GM18909 (cell line): ENCODE measurements at regions not wholly inside any gene's neighbourhood (a gene's known extent, or its start where the extent isn't known, plus 50 kb on each side); places are given as distances from the start of the nearest gene placed in this dataset.
"Not testable (repeated sequence)": the region's sequence is repeated elsewhere in the genome, so short reads cannot be mapped to it uniquely, and the experiment has no call there.

Source experiments
- ATAC-seq: cut with Tn5 transposase; IDR thresholded peaks from one replicate; pipeline ENCODE4 v1.9.1; 2021; ENCODE audit warnings: mild to moderate bottlenecking; ENCODE audit not compliant: unreplicated experiment, poor library complexity

DNA sequence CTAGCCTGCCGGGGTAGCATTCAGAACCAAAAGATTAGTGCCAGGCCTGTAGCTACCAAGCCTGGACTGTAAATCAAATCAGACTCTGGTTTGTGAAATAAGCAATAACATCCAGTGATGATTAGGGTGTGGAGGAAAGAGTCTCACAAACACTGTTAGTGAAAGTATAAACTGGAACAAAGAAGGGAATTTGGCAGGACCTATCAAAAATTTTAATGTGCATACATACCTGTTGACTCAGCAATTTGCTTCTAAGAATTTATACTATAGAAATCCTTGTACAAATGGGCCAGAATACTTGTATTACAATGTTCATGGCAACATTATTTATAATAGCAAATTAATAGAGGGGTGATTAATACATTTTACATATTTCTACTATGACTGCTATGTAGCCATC is 109.8 kb upstream of the WARS2 start:
- ATAC-seq, result no peak

DNA sequence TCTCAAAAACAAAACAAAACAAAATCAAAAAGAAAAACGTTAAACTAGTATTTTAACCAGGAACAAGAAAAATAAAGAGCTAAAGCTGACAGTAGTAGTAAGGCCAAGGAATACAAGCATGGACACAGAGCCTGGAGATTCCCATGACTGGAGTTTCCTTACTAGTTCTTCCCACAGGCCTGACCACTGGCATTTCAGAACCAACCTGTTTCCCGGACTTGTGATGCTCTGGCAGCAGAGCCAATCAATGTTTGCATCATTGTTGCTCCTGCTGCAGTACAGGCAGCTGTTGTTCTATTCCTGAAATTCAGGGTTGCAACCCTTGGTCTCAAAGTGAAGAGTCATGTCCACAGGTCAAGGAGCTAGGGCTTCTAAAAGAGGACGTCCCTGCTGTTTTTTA is 111.3 kb upstream of the WARS2 start:
- ATAC-seq, result no peak

DNA sequence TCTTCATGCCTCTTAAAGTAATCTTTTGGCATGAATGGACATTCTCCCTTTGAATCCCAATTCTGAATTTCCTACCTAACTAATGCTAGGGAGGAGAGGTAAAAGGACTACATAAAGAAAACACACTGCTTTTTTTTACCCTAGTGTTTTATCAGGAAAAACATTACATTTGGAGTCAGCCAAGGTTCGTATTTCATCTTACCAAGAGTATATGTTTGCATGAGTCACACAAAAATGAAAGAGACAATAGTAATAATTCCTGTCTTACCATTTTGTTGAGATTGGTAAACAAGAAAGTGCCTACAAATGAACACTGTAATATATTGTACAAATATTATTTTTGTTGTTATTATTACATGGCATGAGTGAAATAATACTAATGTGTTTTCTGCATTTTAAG is 112.9 kb upstream of the WARS2 start:
- ATAC-seq, result no peak

DNA sequence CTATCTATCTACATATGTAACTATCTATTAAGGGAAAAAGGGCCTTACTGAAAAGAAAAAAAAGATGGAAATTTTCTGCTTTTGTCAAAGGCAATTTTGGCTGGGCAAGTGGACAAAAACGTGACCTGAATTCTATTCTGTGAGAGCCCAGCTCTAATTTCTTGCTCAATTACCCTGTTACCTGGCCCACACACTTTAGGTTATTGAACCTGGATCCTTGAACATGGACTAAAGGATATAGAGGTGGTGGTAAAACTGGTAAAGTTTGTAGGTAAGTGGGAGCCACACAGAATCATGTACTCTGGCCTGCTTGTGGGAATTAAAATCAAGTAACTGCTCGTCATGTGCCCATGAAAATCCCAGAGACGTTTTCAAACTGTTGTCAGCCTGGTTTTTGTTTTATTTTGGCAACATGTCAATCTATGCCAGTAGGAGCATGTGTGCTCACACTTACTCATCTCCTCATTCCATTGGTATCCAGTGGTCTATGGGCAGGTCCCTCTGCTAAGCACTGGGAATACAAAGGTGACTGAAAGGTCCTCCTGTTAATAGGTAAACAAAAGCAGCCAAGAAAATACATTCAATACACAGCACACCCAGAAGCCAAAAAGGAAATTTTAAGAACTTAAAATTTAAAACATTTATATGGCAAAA is 113.7 kb upstream of the WARS2 start:
- ATAC-seq, result no peak

DNA sequence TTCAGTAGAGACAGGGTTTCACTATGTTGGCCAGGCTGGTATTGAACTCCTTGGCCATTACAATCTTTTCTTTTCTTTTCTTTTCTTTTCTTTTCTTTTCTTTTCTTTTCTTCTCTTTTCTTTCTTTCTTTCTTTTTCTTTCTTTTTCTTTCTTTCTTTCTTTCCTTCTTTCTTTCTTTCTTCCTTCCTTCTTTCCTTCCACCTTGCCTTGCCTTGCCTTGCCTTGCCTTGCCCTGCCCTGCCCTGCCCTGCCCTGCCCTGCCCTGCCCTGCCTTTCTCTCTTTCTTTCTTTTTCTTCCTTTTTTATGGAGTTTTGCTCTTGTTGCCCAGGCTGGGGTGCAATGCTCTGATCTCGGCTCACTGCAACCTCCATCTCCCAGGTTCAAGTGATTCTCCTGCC is 112.5 kb upstream of the HAO2 start:
- not testable (repeated sequence) for ATAC-seq

DNA sequence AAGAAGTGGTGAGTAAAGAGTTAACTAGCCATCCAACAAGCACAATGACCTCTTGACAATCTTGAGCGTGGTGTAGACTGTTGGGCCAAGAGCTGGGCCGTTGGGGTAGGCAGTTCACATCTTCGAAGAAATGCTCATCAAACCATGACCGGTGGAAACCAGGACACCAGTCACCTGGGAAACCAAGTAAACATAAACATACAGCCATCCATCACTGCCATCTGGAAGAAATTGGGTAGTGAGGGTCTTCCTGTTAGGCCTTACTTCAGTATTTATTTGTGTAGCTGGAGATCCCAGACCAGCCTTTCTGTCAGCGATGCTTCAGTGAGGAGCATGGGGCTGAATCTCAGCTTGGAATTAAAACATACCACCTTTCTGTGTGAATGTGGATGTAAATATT is 108.1 kb upstream of the HAO2 start:
- no peak for ATAC-seq

DNA sequence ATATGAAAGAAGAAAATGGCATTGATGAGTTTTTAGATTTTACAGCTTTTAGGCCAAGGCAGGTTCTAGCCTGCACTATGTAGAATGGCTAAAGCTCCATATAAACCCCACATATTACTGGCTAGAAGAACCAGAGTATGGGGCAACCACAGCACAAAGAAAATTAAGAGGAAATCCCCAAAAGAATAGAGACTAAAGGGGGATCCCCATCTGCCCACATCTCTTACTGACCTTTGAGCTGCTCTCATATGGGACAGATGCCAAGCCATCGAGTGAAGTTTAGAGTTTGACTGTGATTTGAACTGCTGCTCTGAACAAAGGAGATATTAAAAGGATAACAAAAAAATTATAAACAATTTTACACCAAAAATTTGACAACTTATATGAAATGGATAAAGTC is 102.2 kb upstream of the HAO2 start:
- ATAC-seq, result peak; percentile 94

DNA sequence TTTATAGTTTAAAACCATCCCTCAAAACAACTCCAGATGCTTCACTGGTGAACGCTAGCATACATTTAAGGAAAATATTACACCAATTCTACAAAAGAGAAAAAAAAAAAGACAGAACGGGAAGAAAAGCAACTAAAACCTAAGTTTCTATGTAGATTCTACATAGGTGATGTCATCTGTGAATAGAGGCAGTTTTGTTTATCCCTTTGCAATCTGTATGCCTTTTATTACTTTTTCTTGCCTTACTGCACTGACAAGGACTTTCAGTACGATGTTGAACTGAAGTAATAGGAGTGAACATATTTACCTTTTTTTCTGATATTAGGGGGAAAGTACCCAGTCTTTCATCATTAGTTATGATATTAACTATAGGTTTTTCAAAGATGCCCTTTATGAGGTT is 101.7 kb upstream of the HAO2 start:
- peak; percentile 51 for ATAC-seq

DNA sequence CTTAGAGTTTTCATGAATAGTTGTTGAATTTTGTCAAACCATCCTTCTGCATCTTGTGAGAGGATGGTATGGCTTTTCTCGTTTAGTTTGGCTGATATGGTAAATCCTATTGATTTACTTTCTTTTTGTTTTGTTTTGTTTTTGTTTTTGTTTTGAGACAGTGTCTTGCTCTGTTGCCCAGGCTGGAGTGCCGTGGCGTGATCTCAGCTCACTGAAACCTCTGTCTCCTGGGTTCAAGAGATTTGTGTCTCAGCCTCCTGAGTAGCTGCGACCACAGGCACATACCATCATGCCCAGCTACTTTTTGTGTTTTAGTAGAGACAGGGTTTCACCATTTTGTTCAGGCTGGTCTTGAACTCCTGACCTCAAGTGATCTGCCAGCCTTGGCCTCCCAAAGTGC is 101.3 kb upstream of the HAO2 start:
- ATAC-seq, result peak; percentile 25

DNA sequence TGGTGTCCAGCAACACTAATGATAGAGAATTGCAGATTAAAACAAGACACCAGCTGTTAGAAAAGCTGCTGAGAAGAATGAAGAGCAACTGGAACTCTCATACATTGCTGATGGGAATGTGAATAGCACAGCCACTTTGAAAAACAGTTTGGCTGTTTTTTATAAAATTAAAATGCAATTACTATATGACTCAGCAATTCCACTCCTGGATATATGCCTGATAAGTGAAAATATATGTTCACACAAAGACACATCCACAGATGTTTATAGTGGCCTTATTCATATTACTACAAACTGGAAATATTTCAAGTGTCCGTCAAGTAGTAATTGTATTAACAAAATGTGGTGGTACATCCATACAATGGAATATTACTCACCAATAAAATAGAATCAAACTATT is 99.7 kb upstream of the HAO2 start:
- ATAC-seq, result no peak

DNA sequence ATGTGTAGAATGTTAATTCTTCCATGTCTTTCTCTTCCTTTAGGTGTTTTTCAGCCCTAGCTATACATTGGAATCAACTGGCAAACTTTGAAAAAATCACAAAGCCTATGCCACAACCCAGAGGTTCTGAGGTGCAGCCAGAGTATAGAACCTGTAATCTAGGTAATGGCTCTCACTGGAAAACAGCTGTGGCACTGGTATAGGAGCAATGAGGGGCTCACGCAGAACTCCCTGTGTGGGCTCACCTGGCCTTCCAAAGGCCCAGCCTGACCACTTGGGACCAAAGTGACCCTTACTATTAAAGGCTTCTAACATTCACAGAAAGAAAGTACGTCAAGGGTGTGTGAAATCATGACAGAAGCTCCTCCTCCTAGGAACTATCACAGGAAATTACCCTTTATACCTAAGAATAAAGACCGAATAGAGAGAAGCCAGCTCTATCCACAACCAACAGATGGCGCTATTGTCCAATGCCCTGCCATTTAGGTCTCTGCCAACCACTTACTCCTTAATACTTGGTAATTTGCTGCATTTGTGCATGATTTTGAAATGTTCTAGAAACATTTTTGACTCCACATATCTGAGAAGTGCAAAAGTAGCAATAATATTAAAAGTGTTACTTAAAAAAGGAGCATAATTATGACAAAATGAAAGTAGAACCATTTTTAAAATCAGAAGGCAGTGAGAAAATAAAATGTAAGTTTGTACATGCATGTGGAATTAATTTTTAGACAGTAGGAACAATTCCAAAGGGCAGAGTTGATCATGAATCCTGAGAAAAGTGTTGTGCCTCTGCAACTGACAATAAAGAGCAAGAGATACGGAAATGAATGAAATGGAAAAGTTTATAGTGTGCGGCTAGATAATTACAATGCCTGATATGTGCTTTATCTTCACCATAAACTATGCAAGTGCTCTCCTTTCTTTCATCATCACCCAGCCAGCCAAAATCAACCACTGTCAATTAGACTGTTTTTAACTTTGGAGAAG is 93.1 kb upstream of the HAO2 start:
- peak; percentile 65 for ATAC-seq

DNA sequence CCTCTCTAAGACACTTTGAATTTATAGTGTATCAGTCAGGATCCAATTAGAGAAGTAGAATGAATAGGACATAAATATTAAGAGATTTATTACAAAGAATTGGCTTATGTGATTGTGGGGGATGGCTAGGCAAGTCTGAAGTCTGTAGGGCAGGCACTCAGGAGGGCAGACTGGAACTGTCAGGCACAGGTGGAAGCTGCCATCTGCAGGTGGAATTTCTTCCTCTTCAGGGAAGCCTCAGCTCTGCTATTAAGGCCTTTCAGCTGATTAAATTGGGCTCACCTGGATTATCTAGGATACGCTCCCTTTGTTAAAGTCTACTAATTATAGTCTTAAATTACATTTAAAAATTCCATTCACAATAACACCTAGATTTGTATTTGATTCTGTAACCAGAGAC is 92.0 kb upstream of the HAO2 start:
- no peak for ATAC-seq

DNA sequence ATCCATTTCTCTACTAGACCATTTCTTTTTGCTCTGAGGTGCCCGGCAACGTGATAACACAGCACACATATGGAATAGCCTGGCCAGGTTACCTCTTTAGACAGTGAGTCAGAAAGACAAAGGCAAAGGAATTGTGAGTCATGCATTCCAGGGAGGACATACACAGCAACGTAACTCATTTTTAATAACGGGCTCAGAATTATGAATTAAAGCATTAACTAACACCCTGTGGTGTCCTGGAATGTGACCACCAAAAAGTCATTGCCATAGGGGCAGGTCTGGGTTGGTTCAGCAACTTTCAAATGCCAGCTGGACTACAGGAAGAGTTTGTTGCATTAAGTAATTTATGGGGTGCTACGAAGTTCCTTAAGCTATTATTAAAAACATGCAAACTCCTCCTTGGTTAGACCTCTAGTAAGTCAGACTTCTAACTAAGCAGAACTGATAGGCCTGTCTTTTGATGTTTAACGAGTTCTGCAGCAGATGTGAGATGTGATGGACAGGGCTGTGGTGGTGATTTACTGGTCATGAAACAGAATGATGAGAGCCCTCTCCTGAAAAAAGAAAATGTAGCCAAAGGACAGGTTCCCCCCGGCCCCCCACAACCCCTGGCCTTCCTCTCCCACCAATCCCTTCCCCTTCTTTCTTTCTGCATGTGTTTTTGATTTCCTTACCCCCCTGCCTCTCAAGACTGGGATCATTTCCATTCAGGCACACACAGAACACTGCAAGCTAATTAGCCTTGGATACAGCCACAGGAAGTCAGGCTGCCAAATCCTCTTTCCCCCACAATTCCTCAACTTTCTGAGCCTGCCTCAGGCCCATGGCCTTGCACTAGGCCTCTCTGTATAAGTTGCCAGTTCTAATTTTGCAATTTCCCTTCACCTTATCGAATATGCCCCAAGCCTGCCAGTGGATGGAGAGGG is 88.9 kb upstream of the HAO2 start:
- no peak for ATAC-seq

DNA sequence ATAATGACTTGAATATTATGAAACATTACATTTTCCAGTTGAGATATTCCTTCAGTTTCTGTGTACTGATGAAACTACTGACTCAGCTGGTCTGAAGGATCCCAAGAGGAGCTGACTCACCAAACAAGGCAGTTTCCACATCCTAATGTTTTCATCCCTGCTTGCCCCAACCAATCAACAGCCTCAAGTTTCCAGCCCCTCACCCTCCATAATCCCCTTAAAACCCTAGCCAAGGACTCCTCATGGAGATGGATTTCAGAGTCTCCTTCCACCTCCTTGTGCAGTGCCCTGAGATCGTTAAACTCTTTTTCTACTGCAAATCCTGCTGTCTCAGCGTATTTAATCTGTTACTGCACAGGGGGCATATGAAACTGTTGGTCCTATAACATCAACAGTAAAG is 83.1 kb upstream of the HAO2 start:
- no peak for ATAC-seq

DNA sequence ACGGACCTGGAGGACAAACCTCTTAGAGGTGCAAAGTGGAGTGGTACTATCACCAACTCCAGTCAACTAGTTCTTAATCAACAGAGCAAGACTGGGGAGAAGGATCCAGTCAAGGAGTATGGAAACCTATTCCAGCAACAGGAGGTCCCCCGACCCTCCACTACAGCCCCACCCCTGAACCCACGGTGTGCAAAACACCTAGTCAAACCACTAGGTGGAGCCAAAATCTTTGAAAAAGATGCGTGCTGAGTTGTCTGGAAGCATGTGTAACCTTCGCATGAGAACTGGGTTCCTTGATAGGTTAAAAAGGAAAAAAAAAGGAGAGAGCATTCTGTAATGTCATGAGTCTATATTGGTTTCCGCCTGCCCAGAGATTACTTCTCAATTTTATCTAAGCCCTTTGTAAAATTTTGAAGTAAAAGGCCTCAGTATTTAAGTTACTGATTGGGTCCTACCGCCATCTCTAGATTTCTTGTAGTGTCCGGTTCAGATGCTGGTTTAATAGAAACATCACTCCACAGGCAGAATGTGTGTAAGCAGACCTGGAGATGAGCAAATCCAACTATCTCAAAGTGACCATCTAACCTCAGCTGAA is 81.9 kb upstream of the HAO2 start:
- ATAC-seq, result peak; percentile 83

DNA sequence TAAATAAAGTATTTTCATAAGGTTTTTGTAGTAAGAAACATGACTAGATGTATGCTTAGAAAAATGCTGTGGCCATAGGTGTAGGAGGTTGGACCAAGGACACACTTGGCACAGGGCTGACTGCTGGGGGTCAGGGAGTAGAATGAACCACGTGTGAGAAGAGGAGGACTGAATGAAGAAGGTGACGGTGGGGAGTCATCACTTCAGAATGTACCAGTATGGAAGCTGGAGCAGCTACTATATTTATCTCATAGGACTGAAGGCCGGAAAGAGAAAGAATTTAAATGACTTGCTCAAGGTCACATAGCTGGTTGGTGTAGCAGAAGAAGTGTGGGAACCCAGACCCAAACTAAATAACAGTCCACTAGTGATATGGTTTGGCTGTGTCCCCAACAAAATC is 79.8 kb upstream of the HAO2 start:
- no peak for ATAC-seq

DNA sequence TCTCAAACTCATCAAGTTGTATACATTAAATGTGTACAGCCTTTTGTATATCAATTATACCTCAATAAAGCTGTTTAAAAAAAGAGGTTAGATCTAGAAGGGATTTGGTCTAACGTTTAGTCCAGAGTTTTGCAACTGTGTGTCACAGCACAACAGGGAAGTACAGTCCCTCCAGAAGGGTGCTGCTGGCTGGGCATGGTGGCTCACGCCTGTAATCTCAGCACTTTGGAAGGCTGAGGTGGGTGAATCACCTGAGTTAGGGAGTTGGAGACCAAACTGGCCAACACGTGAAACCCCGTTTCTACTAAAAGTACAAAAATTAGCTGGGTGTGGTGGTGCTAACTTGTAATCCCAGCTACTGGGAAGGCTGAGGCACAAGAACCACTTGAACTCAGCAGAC is 78.3 kb upstream of the HAO2 start:
- no peak for ATAC-seq

DNA sequence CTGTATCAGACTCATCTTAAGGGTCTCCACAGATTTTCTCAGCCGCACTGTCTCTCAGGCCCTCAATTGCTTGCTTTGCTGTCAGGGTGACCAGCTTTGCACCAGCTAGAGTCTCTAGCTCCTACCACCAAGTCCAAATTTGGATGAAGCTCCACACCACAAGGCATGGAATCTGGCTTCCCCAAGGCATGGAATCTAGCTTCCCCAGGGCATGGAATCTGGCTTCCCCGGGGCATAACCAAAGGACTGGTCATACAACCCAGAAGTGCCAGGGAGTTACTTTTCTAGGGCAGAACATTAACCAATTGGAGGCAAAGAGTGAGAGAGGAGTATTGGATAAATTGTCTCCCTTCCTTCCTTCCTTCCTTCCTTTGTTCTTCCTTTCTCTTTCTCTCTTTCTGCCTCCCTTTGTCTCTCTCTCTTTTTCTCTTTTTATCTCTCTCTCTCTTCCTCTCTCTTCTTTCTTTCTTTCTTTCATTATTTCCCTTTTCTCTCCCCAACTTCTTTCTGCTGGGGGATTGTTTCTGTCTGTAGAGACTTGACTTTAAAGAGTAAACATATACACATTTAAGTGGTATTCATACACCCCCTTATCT is 76.9 kb upstream of the HAO2 start:
- no peak for ATAC-seq

DNA sequence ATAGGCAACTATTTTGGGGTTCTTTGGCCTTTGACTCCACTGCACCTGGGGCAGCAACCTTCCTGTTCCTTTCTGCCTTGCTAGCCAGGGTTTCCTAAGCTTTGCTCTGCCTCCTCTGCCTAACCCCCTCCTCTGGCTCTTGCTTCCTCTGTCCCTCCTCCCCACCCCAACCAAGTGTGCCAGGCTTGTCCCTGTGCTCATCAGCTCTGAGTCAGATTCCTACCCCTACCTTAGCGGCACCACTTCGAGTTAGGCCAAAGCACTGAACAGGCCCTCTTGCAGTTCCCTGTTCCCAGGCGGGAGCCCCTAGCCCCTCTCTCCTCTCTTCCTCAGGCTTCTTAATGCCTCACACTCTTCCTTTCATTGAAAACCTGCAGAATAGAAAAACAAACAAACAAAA is 74.8 kb upstream of the HAO2 start:
- no peak for ATAC-seq

DNA sequence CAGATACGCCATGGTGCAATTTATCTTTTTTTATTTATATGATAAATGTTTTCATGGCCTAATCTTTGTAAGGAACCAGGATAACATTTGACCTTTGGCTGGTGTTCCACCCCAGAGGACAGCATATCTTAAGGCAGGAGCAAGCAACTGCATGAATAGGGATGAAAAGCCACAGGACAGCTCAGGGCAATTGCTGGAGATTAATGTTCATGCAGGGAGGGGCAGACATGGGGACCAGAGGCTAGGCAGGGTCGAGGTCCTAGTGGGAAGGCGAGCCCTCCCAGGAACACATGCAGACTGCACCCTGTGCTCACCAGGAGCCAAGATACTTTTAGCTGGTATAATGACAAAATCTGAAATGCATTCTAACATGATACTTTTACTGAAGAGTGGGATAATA is 74.4 kb upstream of the HAO2 start:
- ATAC-seq, result no peak
